GM12878 (cell line): ENCODE measurements at regions not wholly inside any gene's neighbourhood (a gene's known extent, or its start where the extent isn't known, plus 50 kb on each side); places are given as distances from the start of the nearest gene placed in this dataset.

Experiments
- ATAC-seq: fragments of 200-7000 bp; cut with Tn5 transposase; 3 replicates; pipeline ENCODE4 v1.9.1; 2020; ENCODE audit warnings: mild to moderate bottlenecking, moderate library complexity
- BruUV-seq: library from RNA; stranded (reverse); fragments of 400-500 nt; replicated peaks from 2 replicates; lab custom pipeline; 2021; lab: Mats Ljungman, UMichigan
- CTCF ChIA-PET: fragments of 300-600 bp; sonication (Branson Sonifier 250); formaldehyde crosslinking; extraction: SDS; loops from one replicate; lab custom pipeline; 2021; ENCODE audit warnings: inconsistent platforms; lab: Yijun Ruan, JAX
- POLR2A ChIA-PET: fragments of 350-600 bp; formaldehyde crosslinking; extraction: SDS; loops from one replicate; lab custom pipeline; 2021; ENCODE audit warnings: inconsistent platforms; lab: Charles Lee
- RAD21 ChIA-PET: fragments of 300-600 bp; sonication (Branson Sonifier 250); formaldehyde crosslinking; loops from one replicate; lab custom pipeline; 2023; ENCODE audit warnings: antibody characterized with exemption; ENCODE audit not compliant: unreplicated experiment; lab: Charles Lee
- SMC1A ChIA-PET: fragments of 300-600 bp; sonication (Branson Sonifier 250); formaldehyde crosslinking; loops from one replicate; lab custom pipeline; 2023; ENCODE audit not compliant: unreplicated experiment, uncharacterized antibody; lab: Charles Lee
- DNase-seq: peaks from one replicate; pipeline ENCODE4 v3.0.0-alpha.2; 2011; ENCODE audit warnings: low read depth, low spot score
- FAIRE-seq: peaks from 3 replicates; lab custom pipeline; 2011; peaks lifted over from hg19 to GRCh38; lab: Jason Lieb, UNC
- H2AFZ ChIP-seq: 2 replicates; pipeline ENCODE4 v1.6.0; 2011; ENCODE audit warnings: low read depth, low read length, control low read depth; ENCODE audit not compliant: control insufficient read depth
- H3K27ac ChIP-seq: 2 replicates; pipeline ENCODE4 v1.5.1; 2011; ENCODE audit warnings: control low read depth; ENCODE audit not compliant: control insufficient read depth, insufficient read depth
- H3K27me3 ChIP-seq, 2 experiments: replicated peaks in 1 of 2; 2 replicates each; pipeline versions ENCODE4 v1.6.0 to v1.6.1; 2011; ENCODE audit warnings: low read length in 1 of 2; ENCODE audit not compliant: control insufficient read depth in 2 of 2, insufficient read depth in 2 of 2
- H3K36me3 ChIP-seq, 2 experiments: 2 replicates each; pipeline ENCODE4 v1.5.1; 2011; ENCODE audit warnings: low read length in 1 of 2; ENCODE audit not compliant: control insufficient read depth in 2 of 2, insufficient read depth in 2 of 2
- H3K4me1 ChIP-seq: 2 replicates; pipeline ENCODE4 v1.6.1; 2011; ENCODE audit warnings: mild to moderate bottlenecking, low read length, moderate library complexity, mixed read lengths; ENCODE audit not compliant: control insufficient read depth, insufficient read depth
- H3K4me2 ChIP-seq: 2 replicates; pipeline ENCODE4 v1.6.0; 2011; ENCODE audit warnings: control low read depth; ENCODE audit not compliant: control insufficient read depth, insufficient read depth
- H3K4me3 ChIP-seq: fragments of 200-600 bp; sonication (generic); 2 replicates; pipeline ENCODE4 v1.5.1; 2016
- H3K79me2 ChIP-seq: 2 replicates; pipeline ENCODE4 v1.6.0; 2011; ENCODE audit warnings: low read length; ENCODE audit not compliant: control insufficient read depth, insufficient read depth
- H3K9ac ChIP-seq: 2 replicates; pipeline ENCODE4 v1.8.0; 2011; ENCODE audit warnings: low read length, control low read depth, mixed read lengths; ENCODE audit not compliant: control insufficient read depth, insufficient read depth
- H3K9me3 ChIP-seq: replicated peaks from 3 replicates; pipeline ENCODE4 v1.5.1; 2011; ENCODE audit warnings: mild to moderate bottlenecking, low read length; ENCODE audit not compliant: control insufficient read depth, insufficient read depth
- H4K20me1 ChIP-seq: 2 replicates; pipeline ENCODE4 v1.6.0; 2011; ENCODE audit not compliant: control insufficient read depth, insufficient read depth
- CEBPB ChIP-seq, 2 experiments: fragments of 150-350 bp in 1 of 2; IDR thresholded peaks; 2 replicates each; pipeline ENCODE4 v1.6.1; 2012 to 2014; ENCODE audit warnings: low read depth in 2 of 2, low read length in 2 of 2, borderline replicate concordance in 1 of 2, inconsistent platforms in 1 of 2
- CEBPZ ChIP-seq: fragments of 150-350 bp; IDR thresholded peaks from 2 replicates; pipeline ENCODE4 v1.6.1; 2016; ENCODE audit warnings: low read depth, low read length
- CHD1 ChIP-seq: IDR thresholded peaks from 2 replicates; pipeline ENCODE4 v1.6.1; 2012; ENCODE audit warnings: low read depth, low read length, improper control_type of control experiment
- FOS ChIP-seq: IDR thresholded peaks from 3 replicates; pipeline ENCODE4 v1.6.1; 2011; ENCODE audit warnings: borderline replicate concordance; ENCODE audit not compliant: insufficient read length; ENCODE audit errors: extremely low read depth
- NRF1 ChIP-seq: conservative IDR thresholded peaks from 2 replicates; pipeline ENCODE4 v1.6.1; 2011; ENCODE audit warnings: mild to moderate bottlenecking, low read depth, low read length, improper control_type of control experiment
- PAX5 ChIP-seq: IDR thresholded peaks from 2 replicates; pipeline ENCODE4 v1.6.1; 2011; ENCODE audit warnings: low read depth, low read length, borderline replicate concordance
- POLR2AphosphoS5 ChIP-seq: IDR thresholded peaks from 2 replicates; pipeline ENCODE4 v1.6.1; 2011; ENCODE audit warnings: mild to moderate bottlenecking, low read length, inconsistent platforms
- RB1 ChIP-seq: fragments of 450-650 bp; formaldehyde crosslinking; IDR thresholded peaks from 2 replicates; pipeline ENCODE4 v1.6.1; 2017; ENCODE audit warnings: mild to moderate bottlenecking, borderline replicate concordance
- STAT1 ChIP-seq: fragments of 450-650 bp; conservative IDR thresholded peaks from 2 replicates; pipeline ENCODE4 v1.6.1; 2014; ENCODE audit warnings: antibody characterized with exemption, mild to moderate bottlenecking
- TCF7 ChIP-seq: IDR thresholded peaks from 2 replicates; pipeline ENCODE4 v1.6.1; 2014; ENCODE audit warnings: antibody characterized with exemption, borderline replicate concordance
- WRNIP1 ChIP-seq: IDR thresholded peaks from 2 replicates; pipeline ENCODE4 v1.6.1; 2011; ENCODE audit warnings: low read depth, low read length, improper control_type of control experiment, borderline replicate concordance
- ZBTB4 ChIP-seq: fragments of 450-650 bp; formaldehyde crosslinking; IDR thresholded peaks from 2 replicates; pipeline ENCODE4 v1.4.0; 2022; ENCODE audit warnings: mild to moderate bottlenecking, moderate library complexity
- WGBS: methylation state at CpG from one replicate; pipeline ENCODE4 v1.1.6; 2016; ENCODE audit warnings: low lambda C conversion rate; ENCODE audit not compliant: insufficient replicate concordance, insufficient coverage; ENCODE audit errors: missing lambda C conversion rate; 5-methylcytosine and 5-hydroxymethylcytosine counted together
- in situ Hi-C: fragments of 300-500 bp; cut with MboI; formaldehyde crosslinking; loops from 9 replicates; pipeline ENCODE4 v1.14.3; 2018; ENCODE audit warnings: mixed read lengths
- intact Hi-C: fragments of 100-400 bp; cut with micrococcal nuclease; formaldehyde crosslinking; loops from one replicate; pipeline ENCODE4 v1.14.2; 2022; ENCODE audit not compliant: unreplicated experiment

DNA sequence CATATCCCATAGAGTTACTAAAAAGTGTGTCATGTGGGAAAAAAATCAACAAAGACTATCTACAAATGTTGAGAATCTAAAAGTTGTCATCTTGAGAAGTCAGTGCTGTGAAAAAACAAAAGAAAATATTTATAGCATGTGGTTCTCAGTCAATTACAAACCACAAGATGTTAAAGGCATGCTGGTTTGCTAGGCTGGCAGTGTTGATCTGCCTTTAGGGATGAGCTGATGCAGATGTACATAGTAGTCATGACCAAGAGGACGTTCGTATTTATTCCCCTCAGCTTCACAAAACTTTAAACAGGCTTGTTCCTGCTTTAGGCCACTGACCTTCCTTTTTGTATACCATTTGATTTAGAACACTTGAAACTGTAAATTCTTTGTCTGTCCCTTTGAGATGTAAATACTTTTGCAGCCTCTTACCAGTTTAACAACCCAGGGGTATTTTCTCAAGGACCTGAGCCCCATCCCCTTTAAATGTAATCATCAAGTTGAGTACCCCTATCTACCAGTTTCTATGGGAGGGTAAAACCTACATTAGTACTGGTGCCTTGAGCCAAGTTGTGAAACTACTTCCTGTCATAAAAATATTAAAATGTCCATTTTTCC, 446.6 kb downstream of the KCNJ18 start:
- H4K20me1 ChIP-seq = no peaks in the 10 kb centered on the region
- intact Hi-C loops (no loop called here), in situ Hi-C loops (no loop called here)
- FAIRE-seq = no peak
- CTCF ChIA-PET = no interaction called here
- H3K4me3 ChIP-seq = no peak overlapping the region
- H3K27me3 ChIP-seq = no peaks in the 10 kb centered on the region
- RAD21 ChIA-PET = no interaction called here
- BruUV-seq = no TSS peak
- no peak overlapping the region for H3K9ac ChIP-seq
- H3K36me3 ChIP-seq = no peaks in the 10 kb centered on the region
- no peak overlapping the region for H3K4me2 ChIP-seq
- H3K79me2 ChIP-seq = no peaks in the 10 kb centered on the region
- no peaks in the 10 kb centered on the region for H3K4me1 ChIP-seq
- no peaks in the 10 kb centered on the region for H3K9me3 ChIP-seq
- no peak for TF ChIP-seq NRF1
- TF ChIP-seq WRNIP1 = no peak
- TF ChIP-seq, all 136 proteins: peak for 0
- DNase-seq = no peak
- Histone ChIP-seq H3K27ac (no peak overlapping the region), H2AFZ (no peak overlapping the region)
- SMC1A ChIA-PET = no interaction called here
- POLR2A ChIA-PET = no interaction called here
- no peak for ATAC-seq
- WGBS = 0% methylated on average over 2 of the region's 2 CpGs

GRCh38 chr17:22142091-22142490, 449.8 kb downstream of the KCNJ18 start:
- Histone ChIP-seq H4K20me1 (no peaks in the 10 kb centered on the region), H3K4me1 (no peaks in the 10 kb centered on the region), H3K9me3 (no peaks in the 10 kb centered on the region; the same call in 2 of the 3 replicates), H3K27ac (no peak overlapping the region), H3K79me2 (no peaks in the 10 kb centered on the region), H3K27me3 (no peaks in the 10 kb centered on the region), H3K4me2 (no peak overlapping the region), H3K4me3 (no peak overlapping the region), H3K36me3 (no peaks in the 10 kb centered on the region), H2AFZ (no peak overlapping the region), H3K9ac (no peak overlapping the region)
- BruUV-seq = no TSS peak
- ChIA-PET RAD21 (no interaction called here), CTCF (no interaction called here), SMC1A (no interaction called here), POLR2A (no interaction called here)
- intact Hi-C loops = no loop called here
- 37% methylated on average over 10 of the region's 10 CpGs for WGBS
- FAIRE-seq (no peak), DNase-seq (no peak), ATAC-seq (no peak)
- in situ Hi-C loops = no loop called here
- TF ChIP-seq ZBTB4 (CRISPR knock-in tag) (no peak), CEBPZ (no peak), PAX5 (no peak), TCF7 (no peak), STAT1 (no peak), RB1 (no peak), POLR2AphosphoS5 (no peak), CHD1 (no peak), CEBPB (IDR thresholded peaks at IDR 0.05; ENCODE audit: borderline replicate concordance in 1 of 2, low read depth in 2 of 2, low read length in 2 of 2) (no peak), FOS (no peak)
